ENCODE measurements at regions not wholly inside any gene's neighbourhood (a gene's known extent, or its start where the extent isn't known, plus 50 kb on each side); places are given as distances from the start of the nearest gene placed in this dataset.

- Mint-ChIP-seq H3K27me3 (ENCODE audit: low read depth, poor library complexity) (no peaks in the 10 kb centered on the region), H3K9me3 (peaks cover 32% of the 10 kb centered on the region), H3K36me3 (ENCODE audit: low read depth) (no peaks in the 10 kb centered on the region), H3K4me1 (peaks cover 2% of the 10 kb centered on the region), H3K4me3 (no peak overlapping the region), H3K27ac (no peak overlapping the region)
- DNase-seq: no peak
- TF ChIP-seq CTCF (IDR thresholded peaks at IDR 0.05): no peak
Measured at GRCh38 chr4:37082912-37083311, 161.6 kb upstream of the NWD2 start.

GRCh38 chr4:37095925-37096324 lies 148.6 kb upstream of the NWD2 start:
- no peak overlapping the region for H3K4me3 Mint-ChIP-seq
- H3K27ac Mint-ChIP-seq: no peak overlapping the region
- no peaks in the 10 kb centered on the region for H3K36me3 Mint-ChIP-seq (ENCODE audit: low read depth)
- H3K4me1 Mint-ChIP-seq: no peaks in the 10 kb centered on the region
- peaks cover 4% of the 10 kb centered on the region for H3K9me3 Mint-ChIP-seq
- peaks cover 2% of the 10 kb centered on the region for H3K27me3 Mint-ChIP-seq (ENCODE audit: low read depth, poor library complexity)
- no peak for TF ChIP-seq CTCF (IDR thresholded peaks at IDR 0.05)
- DNase-seq: no peak

- Mint-ChIP-seq H3K9me3 (no peaks in the 10 kb centered on the region), H3K27me3 (ENCODE audit: low read depth, poor library complexity) (peaks cover under 1% of the 10 kb centered on the region), H3K27ac (no peak overlapping the region), H3K4me1 (no peaks in the 10 kb centered on the region), H3K36me3 (ENCODE audit: low read depth) (no peaks in the 10 kb centered on the region), H3K4me3 (no peak overlapping the region)
- TF ChIP-seq CTCF (IDR thresholded peaks at IDR 0.05): no peak
- DNase-seq: no peak
Measured at GRCh38 chr4:37101182-37101581, 143.4 kb upstream of the NWD2 start.

DNA sequence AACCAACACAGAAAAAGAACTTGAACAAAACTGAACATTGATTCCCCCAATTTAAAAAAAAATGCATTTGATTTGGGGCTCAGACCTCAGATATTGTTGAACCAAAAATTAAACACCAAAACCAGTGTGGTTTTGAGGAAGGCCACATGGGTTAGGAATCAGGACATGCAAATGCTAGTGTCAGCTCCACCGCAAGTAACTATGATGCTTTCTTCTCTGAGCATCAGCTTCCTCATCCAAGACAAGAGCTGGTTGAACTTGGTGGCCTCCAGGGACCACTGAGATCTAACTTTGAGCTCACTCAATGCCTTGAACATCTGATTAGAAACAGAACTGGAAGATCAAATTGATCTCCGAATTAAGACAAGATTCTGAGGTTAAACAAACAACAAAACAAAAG lies 142.9 kb upstream of the NWD2 start:
- H3K4me1 Mint-ChIP-seq: no peaks in the 10 kb centered on the region
- H3K27me3 Mint-ChIP-seq (ENCODE audit: low read depth, poor library complexity): no peaks in the 10 kb centered on the region
- no peak for DNase-seq
- no peak overlapping the region for H3K4me3 Mint-ChIP-seq
- H3K36me3 Mint-ChIP-seq (ENCODE audit: low read depth): no peaks in the 10 kb centered on the region
- TF ChIP-seq CTCF (IDR thresholded peaks at IDR 0.05): no peak
- no peaks in the 10 kb centered on the region for H3K9me3 Mint-ChIP-seq
- H3K27ac Mint-ChIP-seq: no peak overlapping the region

DNA sequence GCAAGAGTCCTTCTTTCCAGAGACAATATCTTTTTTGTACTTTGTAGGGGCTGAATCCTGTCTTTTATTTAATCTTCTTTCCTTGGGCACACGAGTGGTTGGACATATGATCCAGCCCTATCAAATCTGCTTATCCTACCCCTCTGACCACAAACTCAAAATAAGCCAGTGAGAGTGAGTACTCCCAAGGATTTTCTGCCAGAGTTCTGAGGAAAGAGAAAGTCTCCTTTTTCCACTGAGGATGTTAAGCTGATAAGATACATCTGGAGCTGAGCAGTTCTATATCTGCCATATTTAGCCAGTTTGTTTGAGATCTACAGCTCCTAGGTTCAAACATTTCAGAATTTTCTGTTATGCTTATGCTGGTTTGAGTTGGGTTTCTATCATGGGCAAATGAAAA lies 134.8 kb upstream of the NWD2 start:
- no peak for DNase-seq
- Mint-ChIP-seq H3K27ac (no peak overlapping the region), H3K4me1 (no peaks in the 10 kb centered on the region), H3K9me3 (no peaks in the 10 kb centered on the region), H3K27me3 (ENCODE audit: low read depth, poor library complexity) (no peaks in the 10 kb centered on the region), H3K4me3 (no peak overlapping the region), H3K36me3 (ENCODE audit: low read depth) (no peaks in the 10 kb centered on the region)
- no peak for TF ChIP-seq CTCF (IDR thresholded peaks at IDR 0.05)

GRCh38 chr4:37124800-37125199 lies 119.7 kb upstream of the NWD2 start:
- Mint-ChIP-seq H3K36me3 (ENCODE audit: low read depth) (no peaks in the 10 kb centered on the region), H3K9me3 (peaks cover 6% of the 10 kb centered on the region), H3K27me3 (ENCODE audit: low read depth, poor library complexity) (no peaks in the 10 kb centered on the region), H3K4me1 (no peaks in the 10 kb centered on the region), H3K27ac (no peak overlapping the region), H3K4me3 (no peak overlapping the region)
- DNase-seq: no peak
- no peak for TF ChIP-seq CTCF (IDR thresholded peaks at IDR 0.05)
